ENCODE measurements at regions not wholly inside any gene's neighbourhood (a gene's known extent, or its start where the extent isn't known, plus 50 kb on each side); places are given as distances from the start of the nearest gene placed in this dataset.

DNA sequence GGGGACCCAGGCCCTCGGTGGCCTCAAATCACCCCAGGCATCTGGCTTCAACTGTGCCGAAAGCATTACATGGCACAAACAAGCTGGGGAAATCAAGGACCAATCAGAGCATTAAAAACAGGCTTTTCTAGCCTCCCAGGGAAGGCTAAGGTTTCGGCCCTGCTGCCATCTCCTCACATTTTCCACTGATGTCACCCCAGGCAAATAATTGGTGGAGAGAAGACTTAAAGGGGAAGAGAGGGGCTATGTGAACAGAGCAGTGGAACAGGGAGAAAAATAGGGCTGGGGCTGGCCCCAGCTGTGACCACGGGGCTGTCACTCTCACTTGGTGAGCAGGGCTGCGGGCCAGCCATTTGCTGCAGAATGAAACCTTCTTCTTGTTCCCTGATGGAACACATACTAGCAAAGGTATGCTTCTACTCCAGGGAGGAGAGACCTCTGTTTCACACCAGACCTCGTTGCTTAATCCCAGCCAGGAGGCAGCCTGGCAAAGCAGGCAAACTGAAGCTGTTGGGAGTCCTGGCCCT lies 581.3 kb downstream of the SOX6 start:
- TF ChIP-seq, protein P1, sequence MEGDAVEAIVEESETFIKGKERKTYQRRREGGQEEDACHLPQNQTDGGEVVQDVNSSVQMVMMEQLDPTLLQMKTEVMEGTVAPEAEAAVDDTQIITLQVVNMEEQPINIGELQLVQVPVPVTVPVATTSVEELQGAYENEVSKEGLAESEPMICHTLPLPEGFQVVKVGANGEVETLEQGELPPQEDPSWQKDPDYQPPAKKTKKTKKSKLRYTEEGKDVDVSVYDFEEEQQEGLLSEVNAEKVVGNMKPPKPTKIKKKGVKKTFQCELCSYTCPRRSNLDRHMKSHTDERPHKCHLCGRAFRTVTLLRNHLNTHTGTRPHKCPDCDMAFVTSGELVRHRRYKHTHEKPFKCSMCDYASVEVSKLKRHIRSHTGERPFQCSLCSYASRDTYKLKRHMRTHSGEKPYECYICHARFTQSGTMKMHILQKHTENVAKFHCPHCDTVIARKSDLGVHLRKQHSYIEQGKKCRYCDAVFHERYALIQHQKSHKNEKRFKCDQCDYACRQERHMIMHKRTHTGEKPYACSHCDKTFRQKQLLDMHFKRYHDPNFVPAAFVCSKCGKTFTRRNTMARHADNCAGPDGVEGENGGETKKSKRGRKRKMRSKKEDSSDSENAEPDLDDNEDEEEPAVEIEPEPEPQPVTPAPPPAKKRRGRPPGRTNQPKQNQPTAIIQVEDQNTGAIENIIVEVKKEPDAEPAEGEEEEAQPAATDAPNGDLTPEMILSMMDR (IDR thresholded peaks at IDR 0.05), result no peak
- no peak for TF ChIP-seq POLR2AphosphoS5 (IDR thresholded peaks at IDR 0.05)
- TF ChIP-seq EP300 (IDR thresholded peaks at IDR 0.05; ENCODE audit: low read depth), result no peak
